ENCODE measurements at regions not wholly inside any gene's neighbourhood (a gene's known extent, or its start where the extent isn't known, plus 50 kb on each side); places are given as distances from the start of the nearest gene placed in this dataset.

DNA sequence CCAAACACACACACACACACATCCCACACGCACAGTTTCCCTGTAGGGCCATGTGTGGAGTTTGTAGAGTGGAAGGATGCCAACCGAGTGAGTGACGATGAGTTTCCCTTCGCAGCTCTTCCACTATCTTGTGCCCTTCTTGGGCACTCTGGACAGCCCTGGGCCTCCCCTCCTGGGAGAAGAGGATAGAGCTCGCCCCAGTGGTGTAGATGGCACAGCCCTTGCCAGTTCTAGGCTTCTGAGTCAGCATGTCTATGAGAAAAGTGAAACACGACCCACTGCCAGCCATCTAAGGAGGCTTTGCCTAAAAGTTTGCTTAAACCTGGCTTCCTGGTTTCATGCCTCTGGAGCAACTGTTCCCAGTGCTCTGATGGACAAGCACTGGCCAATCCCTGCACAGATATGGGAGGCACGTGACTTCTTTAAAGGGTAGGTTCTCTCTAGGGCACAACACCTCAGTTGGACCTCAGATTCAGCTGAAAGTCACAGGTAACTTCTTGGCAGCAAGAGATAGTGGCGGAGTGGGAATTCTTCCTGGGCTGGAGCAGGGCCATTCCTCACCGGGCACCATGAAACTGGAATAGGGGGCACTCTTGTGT lies 195.9 kb upstream of the GALNT2 start:
- H3K27me3 ChIP-seq (ENCODE audit: control insufficient read depth in 1 of 2, insufficient read depth in 1 of 2, low read length in 2 of 2): peaks cover 0 to 11% of the 10 kb centered on the region in 2 experiments
- no peak overlapping the region for H3K4me3 ChIP-seq (ENCODE audit: insufficient read depth in 1 of 2, low read depth in 1 of 2, low read length in 2 of 2)
- H4K91ac ChIP-seq (ENCODE audit: low read length): no peak overlapping the region
- H3K36me3 ChIP-seq (ENCODE audit: control insufficient read depth in 1 of 2, insufficient read depth in 2 of 2, low read depth in 1 of 2, low read length in 2 of 2): no peaks in the 10 kb centered on the region
- H4K8ac ChIP-seq (ENCODE audit: low read length): no peak overlapping the region
- no peak overlapping the region for H2BK15ac ChIP-seq (ENCODE audit: low read depth, poor library complexity, severe bottlenecking)
- no peak overlapping the region for H3K23ac ChIP-seq (ENCODE audit: low read length in 2 of 2)
- H3K9me3 ChIP-seq (ENCODE audit: control insufficient read depth, low read length): no peaks in the 10 kb centered on the region
- no peak overlapping the region for H3K18ac ChIP-seq (ENCODE audit: low read depth in 1 of 2, low read length in 2 of 2)
- no peak overlapping the region for H2BK5ac ChIP-seq (ENCODE audit: low read depth, low read length, poor library complexity, severe bottlenecking)
- H3K4me2 ChIP-seq (ENCODE audit: low read length, poor library complexity, severe bottlenecking): no peak overlapping the region
- H3K9ac ChIP-seq (ENCODE audit: low read length): no peak overlapping the region
- no peak overlapping the region for H3K14ac ChIP-seq (ENCODE audit: low read length in 2 of 2)
- no peak overlapping the region for H3K4ac ChIP-seq (ENCODE audit: low read depth in 1 of 2, low read length in 2 of 2)
- H3K79me1 ChIP-seq (replicated peaks; ENCODE audit: low read length, poor library complexity, severe bottlenecking): no peaks in the 10 kb centered on the region
- H2AFZ ChIP-seq (ENCODE audit: low read depth, low read length): no peak overlapping the region
- WGBS: 85% methylated on average over 9 of the region's 9 CpGs
- H2AK5ac ChIP-seq (ENCODE audit: low read length, severe bottlenecking): no peak overlapping the region
- DNase-seq: no peak
- no peak overlapping the region for H3K27ac ChIP-seq (ENCODE audit: low read length, poor library complexity, severe bottlenecking)
- peaks cover 15% of the 10 kb centered on the region for H3K4me1 ChIP-seq (ENCODE audit: control insufficient read depth, insufficient read depth, low read depth, low read length)
- H2BK12ac ChIP-seq (ENCODE audit: low read length in 2 of 2): no peak overlapping the region
- no peak overlapping the region for H2BK120ac ChIP-seq (ENCODE audit: low read depth, low read length)

- WGBS: 62% methylated on average over 3 of the region's 3 CpGs
- Histone ChIP-seq H3K79me1 (replicated peaks; ENCODE audit: low read length, poor library complexity, severe bottlenecking) (no peaks in the 10 kb centered on the region), H4K91ac (ENCODE audit: low read length) (no peak overlapping the region), H3K27ac (ENCODE audit: low read length, poor library complexity, severe bottlenecking) (no peak overlapping the region), H2AK5ac (ENCODE audit: low read length, severe bottlenecking) (no peak overlapping the region), H2BK12ac (ENCODE audit: low read length in 2 of 2) (no peak overlapping the region), H3K4me2 (ENCODE audit: low read length, poor library complexity, severe bottlenecking) (no peak overlapping the region), H3K36me3 (ENCODE audit: control insufficient read depth in 1 of 2, insufficient read depth in 2 of 2, low read depth in 1 of 2, low read length in 2 of 2) (no peaks in the 10 kb centered on the region), H3K23ac (ENCODE audit: low read length in 2 of 2) (no peak overlapping the region), H4K8ac (ENCODE audit: low read length) (no peak overlapping the region), H3K4ac (ENCODE audit: low read depth in 1 of 2, low read length in 2 of 2) (no peak overlapping the region), H3K9me3 (ENCODE audit: control insufficient read depth, low read length) (no peaks in the 10 kb centered on the region), H3K4me3 (ENCODE audit: insufficient read depth in 1 of 2, low read depth in 1 of 2, low read length in 2 of 2) (no peak overlapping the region), H3K4me1 (ENCODE audit: control insufficient read depth, insufficient read depth, low read depth, low read length) (peaks cover 10% of the 10 kb centered on the region), H3K14ac (ENCODE audit: low read length in 2 of 2) (no peak overlapping the region), H2BK15ac (ENCODE audit: low read depth, poor library complexity, severe bottlenecking) (no peak overlapping the region), H2AFZ (ENCODE audit: low read depth, low read length) (no peak overlapping the region), H2BK120ac (ENCODE audit: low read depth, low read length) (no peak overlapping the region), H3K27me3 (ENCODE audit: control insufficient read depth in 1 of 2, insufficient read depth in 1 of 2, low read length in 2 of 2) (peaks cover 17 to 28% of the 10 kb centered on the region in 2 experiments), H3K9ac (ENCODE audit: low read length) (no peak overlapping the region), H3K18ac (ENCODE audit: low read depth in 1 of 2, low read length in 2 of 2) (no peak overlapping the region), H2BK5ac (ENCODE audit: low read depth, low read length, poor library complexity, severe bottlenecking) (no peak overlapping the region)
- DNase-seq: peak; percentile 6
Observed at GRCh38 chr1:229874136-229874535, 192.9 kb upstream of the GALNT2 start.

- 64% methylated on average over 2 of the region's 2 CpGs for WGBS
- Histone ChIP-seq H3K27me3 (ENCODE audit: control insufficient read depth in 1 of 2, insufficient read depth in 1 of 2, low read length in 2 of 2) (peaks cover 19 to 23% of the 10 kb centered on the region in 2 experiments), H2BK15ac (ENCODE audit: low read depth, poor library complexity, severe bottlenecking) (no peak overlapping the region)
Observed at GRCh38 chr1:229874609-229875008, 192.4 kb upstream of the GALNT2 start.

DNA sequence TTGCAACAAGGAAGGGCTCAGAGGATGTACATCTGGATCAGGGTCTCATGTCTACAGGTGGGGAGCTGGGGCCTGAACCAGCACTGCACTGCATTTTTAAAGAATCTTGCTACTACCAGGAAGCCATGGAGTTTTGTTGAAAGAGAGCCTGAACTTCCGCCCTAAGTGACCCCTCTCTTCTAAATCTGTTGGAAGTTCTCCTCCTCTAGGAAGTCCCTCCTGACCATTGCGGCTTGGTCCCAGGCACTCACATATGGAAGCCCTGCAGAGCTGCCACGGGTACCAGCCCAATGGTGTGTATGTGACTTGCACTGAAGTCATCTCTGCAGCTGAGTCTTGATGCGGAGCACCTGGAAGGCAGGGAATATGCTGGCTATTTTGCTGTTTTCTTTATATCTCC lies 192.0 kb upstream of the GALNT2 start:
- Histone ChIP-seq H3K79me1 (replicated peaks; ENCODE audit: low read length, poor library complexity, severe bottlenecking) (no peaks in the 10 kb centered on the region), H4K8ac (ENCODE audit: low read length) (no peak overlapping the region), H3K27me3 (ENCODE audit: control insufficient read depth in 1 of 2, insufficient read depth in 1 of 2, low read length in 2 of 2) (peaks cover 19 to 23% of the 10 kb centered on the region in 2 experiments), H3K4me2 (ENCODE audit: low read length, poor library complexity, severe bottlenecking) (no peak overlapping the region), H3K9me3 (ENCODE audit: control insufficient read depth, low read length) (no peaks in the 10 kb centered on the region), H2AFZ (ENCODE audit: low read depth, low read length) (no peak overlapping the region), H3K9ac (ENCODE audit: low read length) (no peak overlapping the region), H3K4ac (ENCODE audit: low read depth in 1 of 2, low read length in 2 of 2) (no peak overlapping the region), H3K4me1 (ENCODE audit: control insufficient read depth, insufficient read depth, low read depth, low read length) (peaks cover 9% of the 10 kb centered on the region), H2AK5ac (ENCODE audit: low read length, severe bottlenecking) (no peak overlapping the region), H3K36me3 (ENCODE audit: control insufficient read depth in 1 of 2, insufficient read depth in 2 of 2, low read depth in 1 of 2, low read length in 2 of 2) (no peaks in the 10 kb centered on the region), H2BK120ac (ENCODE audit: low read depth, low read length) (no peak overlapping the region), H2BK5ac (ENCODE audit: low read depth, low read length, poor library complexity, severe bottlenecking) (no peak overlapping the region), H3K27ac (ENCODE audit: low read length, poor library complexity, severe bottlenecking) (no peak overlapping the region), H3K23ac (ENCODE audit: low read length in 2 of 2) (no peak overlapping the region), H3K14ac (ENCODE audit: low read length in 2 of 2) (no peak overlapping the region), H3K4me3 (ENCODE audit: insufficient read depth in 1 of 2, low read depth in 1 of 2, low read length in 2 of 2) (no peak overlapping the region), H2BK15ac (ENCODE audit: low read depth, poor library complexity, severe bottlenecking) (no peak overlapping the region), H3K18ac (ENCODE audit: low read depth in 1 of 2, low read length in 2 of 2) (no peak overlapping the region), H2BK12ac (ENCODE audit: low read length in 2 of 2) (no peak overlapping the region), H4K91ac (ENCODE audit: low read length) (no peak overlapping the region)
- 69% methylated on average over 3 of the region's 4 CpGs for WGBS
- DNase-seq: no peak

More at GRCh38 chr1:229874609-229875008, 192.4 kb upstream of the GALNT2 start:
- peaks cover 10% of the 10 kb centered on the region for H3K4me1 ChIP-seq (ENCODE audit: control insufficient read depth, insufficient read depth, low read depth, low read length)
- no peak overlapping the region for H2BK5ac ChIP-seq (ENCODE audit: low read depth, low read length, poor library complexity, severe bottlenecking)
- H3K36me3 ChIP-seq (ENCODE audit: control insufficient read depth in 1 of 2, insufficient read depth in 2 of 2, low read depth in 1 of 2, low read length in 2 of 2): no peaks in the 10 kb centered on the region
- no peaks in the 10 kb centered on the region for H3K9me3 ChIP-seq (ENCODE audit: control insufficient read depth, low read length)
- no peak overlapping the region for H3K4ac ChIP-seq (ENCODE audit: low read depth in 1 of 2, low read length in 2 of 2)
- no peak overlapping the region for H3K4me2 ChIP-seq (ENCODE audit: low read length, poor library complexity, severe bottlenecking)
- no peak overlapping the region for H2BK12ac ChIP-seq (ENCODE audit: low read length in 2 of 2)
- H4K91ac ChIP-seq (ENCODE audit: low read length): no peak overlapping the region
- H3K27ac ChIP-seq (ENCODE audit: low read length, poor library complexity, severe bottlenecking): no peak overlapping the region
- H3K9ac ChIP-seq (ENCODE audit: low read length): no peak overlapping the region
- no peaks in the 10 kb centered on the region for H3K79me1 ChIP-seq (replicated peaks; ENCODE audit: low read length, poor library complexity, severe bottlenecking)
- H3K18ac ChIP-seq (ENCODE audit: low read depth in 1 of 2, low read length in 2 of 2): no peak overlapping the region
- no peak overlapping the region for H2AFZ ChIP-seq (ENCODE audit: low read depth, low read length)
- H2BK120ac ChIP-seq (ENCODE audit: low read depth, low read length): no peak overlapping the region
- no peak overlapping the region for H2AK5ac ChIP-seq (ENCODE audit: low read length, severe bottlenecking)
- H3K14ac ChIP-seq (ENCODE audit: low read length in 2 of 2): no peak overlapping the region
- no peak overlapping the region for H3K23ac ChIP-seq (ENCODE audit: low read length in 2 of 2)
- no peak for DNase-seq
- H4K8ac ChIP-seq (ENCODE audit: low read length): no peak overlapping the region
- H3K4me3 ChIP-seq (ENCODE audit: insufficient read depth in 1 of 2, low read depth in 1 of 2, low read length in 2 of 2): no peak overlapping the region

Measured in mesenchymal stem cell (in vitro differentiated cells and primary cell).